ENCODE measurements at regions not wholly inside any gene's neighbourhood (a gene's known extent, or its start where the extent isn't known, plus 50 kb on each side); places are given as distances from the start of the nearest gene placed in this dataset.

DNA sequence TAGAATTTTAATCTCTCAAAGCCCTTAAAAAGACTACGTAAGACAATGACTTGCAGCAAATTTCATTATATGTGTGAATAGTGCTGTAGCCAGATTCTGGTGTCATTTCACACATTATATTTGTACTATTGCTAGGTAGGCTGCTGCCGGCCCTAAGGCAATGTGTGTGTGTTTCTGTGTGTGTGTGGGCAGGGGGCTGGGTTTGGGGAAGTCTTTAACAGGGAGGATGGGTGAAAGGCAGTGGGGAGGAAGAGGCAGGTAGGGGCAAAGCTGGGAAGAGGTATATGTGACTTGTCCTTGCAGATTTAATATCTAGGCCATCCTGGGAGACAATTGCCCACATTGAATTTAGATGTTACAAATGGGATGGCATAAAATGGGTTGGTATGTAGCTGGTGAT lies 130.8 kb downstream of the MACIR start:
- Histone ChIP-seq H3K27me3 (replicated peaks in 1 of 4; ENCODE audit: control insufficient read depth in 3 of 4, extremely low read depth in 1 of 4, insufficient read depth in 3 of 4, low read length in 3 of 4) (no peaks in the 10 kb centered on the region), H2AFZ (ENCODE audit: low read length) (no peak overlapping the region), H2AK5ac (ENCODE audit: low read depth, low read length) (no peak overlapping the region), H2BK15ac (ENCODE audit: low read length) (no peak overlapping the region), H4K91ac (replicated peaks; ENCODE audit: insufficient read length, low read length) (no peak overlapping the region), H4K8ac (ENCODE audit: extremely low read depth, insufficient read depth, low read length) (no peak overlapping the region), H3K27ac (ENCODE audit: low read depth, low read length) (no peak overlapping the region), H3K9ac (replicated peaks in 1 of 4; ENCODE audit: extremely low read depth in 1 of 4, low read depth in 3 of 4, low read length in 3 of 4) (no peak overlapping the region), H3K4me1 (replicated peaks in 1 of 4; ENCODE audit: control insufficient read depth in 3 of 4, insufficient read depth in 4 of 4, low read length in 3 of 4) (peaks cover 0 to 17% (median 11%) of the 10 kb centered on the region in 4 experiments; a peak in 4 of 7 replicates), H3K23ac (ENCODE audit: insufficient read length) (no peak overlapping the region), H3K36me3 (ENCODE audit: control insufficient read depth in 2 of 4, insufficient read depth in 4 of 4, low read length in 3 of 4) (no peaks in the 10 kb centered on the region), H3K4ac (replicated peaks; ENCODE audit: insufficient read length, low read depth, low read length) (no peak overlapping the region), H4K20me1 (replicated peaks in 1 of 2; ENCODE audit: control insufficient read depth in 1 of 2, insufficient read depth in 2 of 2, low read length in 2 of 2) (no peaks in the 10 kb centered on the region), H2BK5ac (ENCODE audit: low read depth, low read length) (no peak overlapping the region), H3K9me3 (ENCODE audit: insufficient read depth in 2 of 2, low read depth in 1 of 2, low read length in 1 of 2) (no peaks in the 10 kb centered on the region), H3K14ac (ENCODE audit: insufficient read length) (no peak overlapping the region), H3K79me2 (ENCODE audit: control insufficient read depth in 1 of 2, insufficient read depth in 2 of 2, low read length in 2 of 2) (no peaks in the 10 kb centered on the region), H2BK120ac (replicated peaks; ENCODE audit: low read depth, low read length) (no peak overlapping the region), H3K4me2 (ENCODE audit: insufficient read depth in 1 of 2, low read depth in 2 of 2, low read length in 2 of 2) (no peak overlapping the region), H3K56ac (replicated peaks; ENCODE audit: insufficient read length, low read depth, low read length) (no peak overlapping the region), H3K23me2 (ENCODE audit: low read depth, low read length) (no peaks in the 10 kb centered on the region), H3K79me1 (ENCODE audit: low read depth, low read length) (no peaks in the 10 kb centered on the region), H3K4me3 (ENCODE audit: extremely low read depth in 1 of 4, insufficient read depth in 2 of 4, low read depth in 3 of 4, low read length in 4 of 4) (no peak overlapping the region), H2BK12ac (ENCODE audit: low read depth, low read length) (no peak overlapping the region), H2BK20ac (ENCODE audit: low read length) (no peak overlapping the region), H4K5ac (ENCODE audit: insufficient read length, low read depth, low read length) (no peak overlapping the region), H3K18ac (ENCODE audit: extremely low read depth, low read length) (no peak overlapping the region)
- no peak for FAIRE-seq
- POLR2A ChIA-PET (ENCODE audit: partially characterized antibody) = interaction anchor here (0.8 to 1.2 kb wide), 2 partner anchors 129 to 131 kb away, joined by 3 read pairs; partner anchors contain the start of gene MACIR
- no peak for TF ChIP-seq CTBP2 (IDR thresholded peaks at IDR 0.05; ENCODE audit: borderline replicate concordance, insufficient read depth, insufficient read length, low read length)
- no peak for TF ChIP-seq BCL11A (IDR thresholded peaks at IDR 0.05; ENCODE audit: low read depth in 2 of 2, low read length in 2 of 2)
- TF ChIP-seq PHF8 (conservative IDR thresholded peaks at IDR 0.05; ENCODE audit: low read depth, low read length) = no peak
- no peak for TF ChIP-seq SRF (IDR thresholded peaks at IDR 0.05; ENCODE audit: low read depth, low read length)
- no peak for TF ChIP-seq RAD21 (IDR thresholded peaks at IDR 0.05 in 1 of 2, conservative IDR thresholded peaks at IDR 0.05 in 1 of 2; ENCODE audit: low read depth in 2 of 2, low read length in 2 of 2)
- CTCF ChIA-PET (ENCODE audit: partially characterized antibody) = interaction anchor here (0.6 to 2.5 kb wide), 8 partner anchors 10 to 793 kb away, joined by 3 to 11 read pairs (median 4); partner anchors contain the start of gene MACIR
- WGBS, 2 experiments (ENCODE audit: extremely low coverage in 1 of 2, insufficient coverage in 1 of 2, insufficient read length in 1 of 2, insufficient replicate concordance in 2 of 2, low coverage in 1 of 2, low lambda C conversion rate in 2 of 2, missing lambda C conversion rate in 1 of 2) = 82% methylated on average over 2 of the region's 2 CpGs; no CpG with 5 or more reads in 1 of the 2 experiments
- DNase-seq (ENCODE audit: low read depth in 1 of 2, low spot score in 2 of 2) = no peak
